ENCODE measurements at regions not wholly inside any gene's neighbourhood (a gene's known extent, or its start where the extent isn't known, plus 50 kb on each side); places are given as distances from the start of the nearest gene placed in this dataset.

DNA sequence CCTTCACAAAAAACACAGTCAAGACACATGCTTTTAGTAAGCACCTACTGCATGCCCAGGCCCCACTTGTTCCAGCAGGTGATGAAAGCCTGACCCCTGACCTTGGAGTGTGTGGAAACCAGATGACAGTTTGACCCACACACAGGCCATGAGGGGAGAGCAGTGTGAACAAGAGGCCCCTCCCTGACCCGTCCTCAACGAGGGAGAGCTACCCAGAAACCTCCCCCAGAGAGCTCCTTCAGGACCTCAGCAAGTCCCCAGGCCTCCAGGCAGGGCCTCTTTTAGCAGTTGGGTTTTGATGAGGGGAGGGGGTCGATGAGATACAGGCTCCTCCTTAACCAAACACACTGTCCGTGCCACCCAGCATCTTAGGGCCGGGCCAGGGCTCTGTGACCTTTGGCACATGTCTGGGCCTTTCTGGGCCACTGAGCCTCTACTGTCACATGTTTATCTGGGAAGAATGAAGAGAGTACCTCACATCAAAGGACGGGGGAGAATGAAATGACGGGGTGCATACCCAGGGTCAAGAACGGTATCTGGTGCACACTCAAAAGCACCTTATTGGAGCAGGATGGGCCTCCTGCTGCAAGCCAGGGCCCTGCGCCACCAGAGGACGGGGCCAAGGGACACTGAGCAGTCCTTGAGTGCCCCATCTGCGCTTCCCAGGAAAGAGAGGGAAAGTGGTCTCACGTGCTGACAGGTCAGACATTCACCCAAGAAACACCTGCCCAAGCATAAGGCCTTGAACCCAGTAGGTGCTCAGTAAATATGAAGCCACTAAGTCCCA lies 202.6 kb upstream of the ZMIZ1 start:
- no peak for TF ChIP-seq EZH2 (IDR thresholded peaks at IDR 0.05; ENCODE audit: low read length, unreplicated experiment)
- TF ChIP-seq, protein P1, sequence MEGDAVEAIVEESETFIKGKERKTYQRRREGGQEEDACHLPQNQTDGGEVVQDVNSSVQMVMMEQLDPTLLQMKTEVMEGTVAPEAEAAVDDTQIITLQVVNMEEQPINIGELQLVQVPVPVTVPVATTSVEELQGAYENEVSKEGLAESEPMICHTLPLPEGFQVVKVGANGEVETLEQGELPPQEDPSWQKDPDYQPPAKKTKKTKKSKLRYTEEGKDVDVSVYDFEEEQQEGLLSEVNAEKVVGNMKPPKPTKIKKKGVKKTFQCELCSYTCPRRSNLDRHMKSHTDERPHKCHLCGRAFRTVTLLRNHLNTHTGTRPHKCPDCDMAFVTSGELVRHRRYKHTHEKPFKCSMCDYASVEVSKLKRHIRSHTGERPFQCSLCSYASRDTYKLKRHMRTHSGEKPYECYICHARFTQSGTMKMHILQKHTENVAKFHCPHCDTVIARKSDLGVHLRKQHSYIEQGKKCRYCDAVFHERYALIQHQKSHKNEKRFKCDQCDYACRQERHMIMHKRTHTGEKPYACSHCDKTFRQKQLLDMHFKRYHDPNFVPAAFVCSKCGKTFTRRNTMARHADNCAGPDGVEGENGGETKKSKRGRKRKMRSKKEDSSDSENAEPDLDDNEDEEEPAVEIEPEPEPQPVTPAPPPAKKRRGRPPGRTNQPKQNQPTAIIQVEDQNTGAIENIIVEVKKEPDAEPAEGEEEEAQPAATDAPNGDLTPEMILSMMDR (conservative IDR thresholded peaks at IDR 0.05; ENCODE audit: low read depth, low read length): no peak

All from PC-3 (cell line).